Hematopoietic multipotent progenitor cell treated with erythropoietin and hydrocortisone succinate and interleukin-3 and kit ligand, for 15 days (in vitro differentiated cells): ENCODE measurements at regions not wholly inside any gene's neighbourhood (a gene's known extent, or its start where the extent isn't known, plus 50 kb on each side); places are given as distances from the start of the nearest gene placed in this dataset.

ENCODE experiments used
- DNase-seq: peaks from one replicate; pipeline ENCODE4 v3.0.0-alpha.2; 2015; ENCODE audit warnings: low spot score

DNA sequence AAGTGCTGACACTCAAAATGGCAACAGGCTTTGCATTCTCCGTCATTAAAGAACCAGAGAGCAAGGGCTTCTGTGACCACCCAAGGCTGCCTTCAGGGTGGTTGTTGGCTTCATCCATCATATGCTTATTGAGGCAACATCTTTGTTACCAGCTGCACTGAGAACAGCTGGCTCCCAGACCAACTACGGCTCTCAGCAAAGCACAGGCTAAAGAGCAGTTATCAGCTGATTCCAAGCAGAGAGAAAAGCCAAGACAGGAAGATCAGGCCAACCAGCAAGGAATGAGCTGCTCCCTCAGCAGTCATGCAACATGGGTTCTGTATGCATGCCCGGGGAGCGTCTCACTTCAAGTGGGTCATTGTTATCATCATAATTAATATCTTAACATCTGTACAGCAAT, 358.9 kb downstream of the ACTL7B start:
- DNase-seq = no peak

DNA sequence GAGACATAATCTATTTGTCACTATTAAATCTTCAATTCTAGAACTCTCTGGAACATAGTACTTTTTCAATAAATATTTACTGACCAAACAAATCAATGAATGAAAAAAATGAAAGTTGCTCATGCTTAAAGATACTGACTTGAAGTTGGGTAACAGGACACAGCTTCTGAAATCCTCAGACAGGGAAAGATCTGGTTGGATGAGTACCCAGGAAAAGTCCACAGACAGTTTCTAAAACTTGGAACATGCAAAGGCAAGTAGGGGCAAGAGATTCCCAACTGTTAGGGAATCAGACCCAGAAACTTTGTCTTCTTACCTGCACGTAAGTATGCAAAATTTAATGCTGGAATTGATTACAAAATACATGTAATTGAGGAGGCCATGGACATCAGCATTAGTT, 366.2 kb downstream of the ACTL7B start:
- DNase-seq = no peak

DNA sequence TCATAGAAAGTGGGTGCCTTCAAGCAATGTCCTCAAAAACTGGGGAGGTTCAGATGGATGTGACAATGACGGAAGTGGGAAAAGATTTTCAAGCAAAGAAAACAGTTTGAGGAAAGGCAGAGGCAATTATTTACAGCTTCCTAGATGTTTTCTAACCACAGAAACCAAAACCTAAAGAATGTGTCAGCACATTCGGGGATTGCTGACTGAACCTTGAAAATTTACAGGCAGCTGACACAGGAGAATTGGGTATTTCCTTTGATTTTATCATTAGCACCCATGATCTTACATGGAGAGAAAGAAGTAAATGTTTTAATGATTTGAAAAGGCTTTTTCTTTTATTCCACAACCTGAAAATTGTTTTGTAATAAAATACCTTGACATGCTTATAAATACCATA, 369.0 kb downstream of the ACTL7B start:
- DNase-seq = no peak

DNA sequence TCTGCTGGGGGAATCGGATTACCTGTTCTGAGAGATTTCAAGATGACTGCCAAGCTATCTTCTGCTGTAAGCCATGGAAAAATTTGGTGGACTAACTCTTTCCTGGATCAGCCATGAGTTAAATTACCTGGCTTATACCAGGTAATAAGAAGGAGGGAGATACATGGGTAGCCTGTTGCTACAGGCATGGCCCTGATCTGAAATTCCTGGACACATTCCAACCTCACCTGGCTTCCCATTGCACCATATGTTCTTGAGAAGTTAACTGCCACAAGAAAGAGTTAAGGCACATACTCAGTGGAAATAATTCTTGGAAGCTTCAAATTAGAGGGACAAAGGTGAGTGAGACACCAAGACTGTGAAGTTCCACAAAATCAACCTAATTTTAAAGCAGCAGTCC, 371.3 kb downstream of the ACTL7B start:
- DNase-seq = no peak

- DNase-seq = no peak
These were observed 372.1 kb downstream of the ACTL7B start for GRCh38 chr9:108483676-108484075.

GRCh38 chr9:108479989-108480652, 375.7 kb downstream of the ACTL7B start:
- no peak for DNase-seq

DNA sequence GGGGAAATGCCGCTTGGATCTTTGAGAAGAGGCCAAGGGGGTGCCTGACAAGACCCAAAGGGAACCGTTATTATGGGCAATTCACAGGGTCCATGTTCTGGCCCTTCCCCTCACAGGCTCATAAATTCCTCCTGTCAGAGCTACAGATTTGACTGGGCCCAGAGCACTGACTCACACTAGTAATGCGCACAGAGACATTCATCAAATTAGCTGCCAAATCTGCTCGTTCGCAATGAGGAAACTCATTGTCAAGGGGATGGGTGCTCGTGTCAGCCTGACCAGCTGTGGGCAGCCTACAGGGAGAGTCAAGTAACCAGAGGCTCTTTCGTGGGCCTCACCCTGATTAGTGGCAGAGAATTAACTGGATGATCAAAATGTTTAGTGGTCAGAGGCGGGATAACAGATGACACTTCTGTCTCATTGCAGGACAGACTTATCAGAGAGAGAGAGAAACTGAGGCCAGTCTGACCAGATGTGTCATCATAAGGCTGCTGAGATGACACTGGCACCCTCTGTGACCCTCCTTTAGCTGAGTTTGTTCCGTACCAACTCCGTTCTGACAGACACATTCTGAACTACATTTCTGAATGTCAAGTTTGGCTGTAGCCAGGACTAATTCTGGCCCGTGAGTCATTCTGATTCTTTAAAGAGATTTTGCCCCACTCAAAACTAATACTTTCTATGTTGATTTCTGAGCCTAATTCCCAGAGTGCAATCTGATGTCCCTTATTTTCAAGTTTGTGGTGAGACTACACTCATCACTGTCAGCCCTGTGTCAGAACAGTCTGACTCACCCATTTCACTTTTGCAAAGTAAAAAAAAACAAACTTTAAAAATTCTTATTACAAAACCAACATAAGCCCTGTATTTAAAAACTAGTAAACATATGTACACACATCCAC, 377.1 kb downstream of the ACTL7B start:
- DNase-seq = no peak

DNA sequence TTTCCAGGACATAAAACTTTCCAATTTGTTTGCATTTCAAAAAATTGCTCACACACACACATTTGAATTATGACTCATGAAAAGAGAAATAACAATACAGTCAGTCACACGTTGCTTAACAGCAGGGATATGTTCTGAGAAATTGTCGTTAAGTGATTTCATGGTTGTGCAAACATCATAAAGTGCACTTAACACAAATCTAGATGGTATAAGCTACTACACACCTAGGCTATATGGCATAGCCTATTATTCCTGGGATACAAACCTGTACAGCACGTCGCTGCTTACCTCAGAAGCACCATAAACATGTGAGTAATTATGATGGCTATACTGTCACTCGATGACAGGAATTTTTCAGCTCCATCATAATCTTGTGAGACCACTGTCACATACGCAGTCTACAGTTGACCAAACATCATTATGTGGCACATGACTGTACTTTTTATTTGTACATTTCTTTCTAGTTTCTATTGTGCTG, 378.2 kb downstream of the ACTL7B start:
- DNase-seq = no peak

GRCh38 chr9:108476574-108476973, 379.2 kb downstream of the ACTL7B start:
- no peak for DNase-seq

DNA sequence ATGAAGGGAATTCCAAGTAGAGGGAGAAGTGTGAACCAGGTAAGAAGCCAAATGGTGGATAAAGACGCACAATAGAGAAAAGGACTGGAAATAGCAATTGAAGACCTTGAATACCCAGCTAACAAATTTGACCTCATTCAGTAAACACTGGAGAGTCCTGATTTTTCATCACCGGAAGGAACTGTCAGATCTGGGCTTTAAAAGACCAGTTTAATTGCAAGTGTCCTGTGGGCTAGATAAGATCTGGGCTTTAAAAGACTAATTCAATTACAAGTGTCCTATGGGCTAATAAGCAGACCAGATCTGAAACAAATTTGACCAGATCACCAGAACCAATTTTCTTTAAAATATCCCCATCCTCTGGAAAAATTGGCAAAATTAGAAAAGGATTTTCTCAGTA, 380.0 kb downstream of the ACTL7B start:
- no peak for DNase-seq

GRCh38 chr9:108474356-108474755, 381.4 kb downstream of the ACTL7B start:
- no peak for DNase-seq

DNA sequence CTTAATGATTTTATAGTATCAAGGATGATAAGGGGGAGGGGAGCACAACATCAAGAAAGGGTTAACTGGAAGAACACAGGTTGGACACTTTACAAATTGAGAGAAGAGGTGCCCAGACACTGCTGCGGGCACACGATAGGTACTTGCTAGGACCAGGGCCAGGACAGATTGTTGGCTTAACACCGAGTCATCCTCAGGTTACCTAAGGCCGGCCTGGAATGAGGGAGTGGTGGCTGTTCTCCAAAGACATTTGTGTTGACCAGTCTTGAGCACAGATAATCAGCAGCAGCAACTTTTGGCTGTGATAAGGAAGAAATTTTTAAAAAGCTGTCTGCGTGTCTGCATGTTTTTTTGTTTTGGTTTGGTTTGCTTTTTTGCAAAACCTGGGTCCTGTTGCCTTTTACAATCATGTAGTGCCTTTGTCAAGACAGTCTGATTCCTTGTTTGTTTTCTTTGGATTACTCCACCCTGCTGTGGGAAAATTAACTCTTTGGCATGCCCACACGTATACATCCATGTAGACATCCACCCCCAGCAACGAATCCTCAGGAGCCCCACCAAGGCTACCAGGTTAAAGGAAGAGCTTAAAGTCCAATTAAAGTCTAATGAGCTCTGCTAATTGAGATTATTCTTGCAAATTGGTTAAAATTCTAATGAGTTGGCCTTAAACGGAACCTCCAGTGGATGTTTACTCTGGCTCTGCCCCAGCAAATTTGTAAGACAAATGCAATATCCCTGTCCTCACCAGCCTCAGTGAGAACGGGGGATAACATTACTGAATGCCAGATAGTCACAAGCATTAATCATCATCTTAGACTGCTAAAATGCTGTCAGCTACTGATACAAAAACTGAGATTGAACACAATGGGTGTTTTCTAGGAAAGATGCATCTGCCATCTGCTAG, 382.3 kb downstream of the ACTL7B start:
- DNase-seq = no peak

- DNase-seq = no peak
These were observed 386.1 kb downstream of the ACTL7B start for GRCh38 chr9:108469654-108470053.

DNA sequence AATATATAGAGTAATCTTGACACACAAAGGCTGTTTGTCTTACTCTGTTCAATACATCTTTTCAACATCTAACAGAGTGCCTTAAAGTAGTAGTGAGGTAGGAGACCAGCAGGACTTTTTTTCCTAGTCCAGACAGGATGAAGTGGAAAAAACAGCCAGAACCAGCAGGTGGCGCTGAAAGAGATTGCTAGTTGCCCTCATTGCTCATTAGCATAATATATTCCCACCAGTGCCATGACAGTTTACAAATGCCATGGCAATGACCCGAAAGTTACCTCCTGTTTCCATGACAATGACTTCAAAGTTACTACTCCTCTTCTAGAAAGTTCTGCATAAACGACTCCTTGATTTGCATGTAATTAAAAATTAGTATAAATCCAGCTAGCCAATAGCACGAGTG, 387.4 kb downstream of the ACTL7B start:
- peak; percentile 29 for DNase-seq

DNA sequence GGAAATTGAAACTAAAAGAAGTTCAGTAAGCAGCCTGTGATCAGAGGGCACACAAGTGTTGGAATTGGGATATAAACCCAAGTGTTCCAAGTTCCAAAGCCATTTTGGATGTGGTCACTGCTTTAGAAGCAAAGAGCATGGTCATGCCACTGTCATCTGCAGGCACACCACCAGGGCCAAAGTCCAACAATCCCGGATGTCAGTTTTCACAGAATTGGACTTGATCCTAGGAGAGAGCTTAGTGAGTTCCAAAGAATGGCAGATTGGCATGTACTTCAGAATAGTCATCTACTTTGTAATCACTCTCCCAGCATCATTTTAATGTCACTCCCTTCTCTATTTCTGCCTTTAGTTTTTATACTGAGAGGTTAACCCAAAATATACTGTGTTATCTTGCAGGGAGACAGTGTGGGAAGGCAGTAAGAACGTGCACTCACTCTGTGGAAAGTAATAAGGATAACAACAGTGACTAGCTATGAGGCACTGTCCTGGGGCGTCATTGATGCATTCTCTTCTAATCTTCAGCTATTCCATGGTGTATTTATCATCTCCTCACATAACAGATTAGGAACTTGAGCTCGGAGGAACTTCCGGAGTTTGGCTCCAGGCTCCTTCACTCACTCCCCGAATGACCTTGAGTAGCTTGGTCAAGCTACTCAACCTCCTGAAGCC, 388.0 kb downstream of the ACTL7B start:
- DNase-seq = no peak

DNA sequence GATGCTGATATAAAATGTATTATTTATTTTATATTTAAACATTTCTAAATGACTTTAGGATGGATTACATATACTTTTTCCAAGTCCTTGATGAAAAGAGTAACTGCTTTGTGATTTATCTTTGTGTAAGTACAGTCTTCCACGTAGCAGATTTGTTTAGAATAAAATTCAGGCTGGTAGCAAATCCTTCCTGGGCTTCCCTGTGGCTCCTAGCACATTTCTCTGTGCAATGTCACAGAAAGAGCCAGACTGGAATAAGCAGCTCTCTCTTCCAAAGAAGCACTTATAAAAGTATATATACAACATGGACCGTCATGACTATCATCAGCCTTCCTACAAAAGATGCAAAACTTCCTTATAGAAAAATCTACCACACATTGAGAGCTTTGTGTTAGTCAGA, 388.6 kb downstream of the ACTL7B start:
- no peak for DNase-seq

DNA sequence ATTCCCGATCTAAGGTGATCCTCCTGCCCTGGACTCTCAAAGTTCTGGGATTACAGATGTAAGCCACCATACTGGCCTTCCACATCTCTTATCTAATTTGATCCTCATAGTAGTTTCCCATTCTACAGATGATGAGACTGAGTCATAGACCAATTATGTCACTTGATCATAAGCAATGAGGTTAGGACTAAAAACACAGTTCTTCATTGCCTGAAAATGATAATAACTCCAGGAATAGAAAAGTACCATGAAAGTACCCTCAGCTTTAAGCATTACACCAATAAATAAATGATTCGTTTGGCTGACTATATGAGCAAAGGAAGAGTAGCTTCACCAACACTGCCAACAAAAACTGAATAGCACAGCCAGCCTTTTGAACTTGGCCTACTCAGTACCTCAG, 389.5 kb downstream of the ACTL7B start:
- no peak for DNase-seq

GRCh38 chr9:108463932-108464606, 391.7 kb downstream of the ACTL7B start:
- no peak for DNase-seq

DNA sequence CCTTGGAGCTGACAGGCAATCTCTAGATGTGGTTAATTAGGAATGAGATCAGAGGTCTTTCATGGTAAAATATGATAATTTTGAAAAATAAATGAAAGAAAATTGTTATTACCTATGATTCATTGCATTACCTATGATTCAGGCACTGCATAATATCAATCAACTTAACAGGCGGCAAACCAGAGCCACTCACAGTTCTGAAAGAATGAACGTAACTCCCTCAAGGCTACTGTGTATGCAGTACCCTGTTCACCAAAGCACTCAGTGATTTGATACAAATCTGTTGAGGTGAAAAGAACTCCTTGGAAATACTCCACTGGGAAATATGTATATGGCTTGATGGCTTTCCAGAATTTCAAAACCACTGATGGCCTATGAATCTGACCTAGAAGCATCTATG, 398.9 kb downstream of the ACTL7B start:
- no peak for DNase-seq

- no peak for DNase-seq
These were observed 410.2 kb downstream of the ACTL7B start for GRCh38 chr9:108445431-108446071.
